Activated CD4-positive, alpha-beta T cell treated with anti-CD3 and anti-CD28 coated beads, Interleukin-2, amount 50 U/mL, for 48 hours (primary cell): ENCODE measurements at regions not wholly inside any gene's neighbourhood (a gene's known extent, or its start where the extent isn't known, plus 50 kb on each side); places are given as distances from the start of the nearest gene placed in this dataset.
"Not testable (repeated sequence)": the region's sequence is repeated elsewhere in the genome, so short reads cannot be mapped to it uniquely, and the experiment has no call there.

Experiments used
- DNase-seq, 2 experiments: peaks; one replicate each; pipeline ENCODE4 v3.0.0-alpha.2; 2020

GRCh38 chr9:135278586-135278985 is 191.1 kb downstream of the OLFM1 start:
- no peak for DNase-seq

GRCh38 chr9:135279385-135279784 is 191.9 kb downstream of the OLFM1 start:
- no peak for DNase-seq

- no peak for DNase-seq
These were observed 192.4 kb downstream of the OLFM1 start for GRCh38 chr9:135279834-135280393.

DNA sequence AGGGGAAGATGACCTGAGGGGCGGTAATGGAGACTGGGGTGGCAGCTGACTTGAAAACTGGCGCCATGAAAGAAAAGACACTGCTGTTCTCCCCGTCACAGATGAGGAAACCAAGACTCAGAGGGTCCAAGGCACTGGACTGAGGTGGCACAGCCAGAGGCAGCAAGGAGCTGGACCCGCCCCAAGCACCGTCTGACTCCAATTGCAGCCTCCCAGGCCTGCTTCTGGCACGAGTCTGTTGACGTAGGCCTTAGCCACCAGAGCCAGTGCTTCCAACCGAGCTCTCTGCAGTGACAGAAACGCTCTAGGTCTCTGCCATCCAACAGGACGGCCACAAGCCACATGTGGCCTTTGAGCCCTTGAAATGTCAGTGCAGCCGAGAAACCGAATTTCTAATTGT is 193.2 kb downstream of the OLFM1 start:
- DNase-seq: no peak

DNA sequence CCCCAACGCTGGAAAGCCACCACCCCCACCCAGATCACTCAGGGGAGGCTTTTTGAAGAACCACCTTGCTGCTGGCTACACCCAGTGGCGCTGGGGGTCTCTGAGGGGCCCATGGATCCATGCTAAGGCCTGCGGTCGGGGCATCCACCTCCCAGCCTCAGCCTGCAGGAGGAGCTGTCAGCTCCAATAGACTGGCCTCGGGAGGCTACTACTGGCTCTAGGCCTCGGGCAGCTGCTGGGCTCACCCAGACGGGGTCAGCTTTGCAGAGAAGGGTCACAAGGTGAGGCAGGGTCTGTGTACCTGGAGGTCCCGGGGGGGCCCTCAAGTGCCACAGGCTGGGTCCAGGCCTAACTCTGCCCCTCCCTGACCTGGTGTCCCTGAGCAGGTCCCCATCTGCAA is 193.7 kb downstream of the OLFM1 start:
- DNase-seq: no peak

DNA sequence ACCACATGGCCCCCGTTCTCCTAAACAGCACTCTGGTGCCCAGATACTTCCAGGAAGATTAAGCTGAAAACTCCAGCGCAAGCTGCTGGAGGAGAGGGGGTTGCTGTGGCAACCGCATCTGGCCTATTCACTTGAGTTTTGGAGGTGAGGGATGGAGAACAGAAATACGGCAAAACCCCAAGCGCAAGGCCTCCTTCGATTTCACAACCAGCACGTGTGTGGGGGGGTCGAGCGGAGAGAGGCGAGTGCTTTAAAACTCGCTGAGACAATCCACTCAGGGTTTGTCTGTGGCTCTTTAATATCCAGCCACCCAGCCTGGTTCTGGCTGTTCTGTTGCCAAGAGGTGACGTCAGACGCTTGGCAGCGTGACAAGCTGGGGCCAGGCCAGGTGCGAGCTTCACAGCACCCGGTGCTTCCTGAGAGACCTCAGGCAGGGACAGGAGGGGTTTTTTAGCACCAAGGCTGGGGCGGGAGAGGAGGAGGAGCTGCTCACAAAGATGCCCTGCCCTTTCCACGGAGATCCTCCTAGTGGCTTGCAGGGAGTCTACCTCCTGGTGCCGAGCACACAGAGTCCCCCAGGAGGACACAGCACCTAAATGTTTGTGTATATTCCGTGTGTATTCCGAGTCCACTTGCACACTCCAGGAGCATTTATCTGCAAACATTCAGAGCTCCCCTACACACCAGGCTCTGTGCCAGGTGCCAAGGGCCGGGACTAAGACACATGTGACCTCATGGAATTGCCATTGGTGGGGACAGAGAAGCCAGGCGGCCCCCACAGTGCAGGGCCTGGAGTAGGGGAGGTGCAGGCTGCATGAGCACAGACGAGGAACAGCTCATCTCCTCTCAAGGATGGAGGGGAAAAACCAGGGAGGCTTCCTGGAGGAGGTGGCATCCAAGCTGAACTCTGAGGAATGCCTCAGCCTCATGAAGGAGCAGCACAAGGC is 194.6 kb downstream of the OLFM1 start:
- peak; percentile 5 to 9 for DNase-seq

DNA sequence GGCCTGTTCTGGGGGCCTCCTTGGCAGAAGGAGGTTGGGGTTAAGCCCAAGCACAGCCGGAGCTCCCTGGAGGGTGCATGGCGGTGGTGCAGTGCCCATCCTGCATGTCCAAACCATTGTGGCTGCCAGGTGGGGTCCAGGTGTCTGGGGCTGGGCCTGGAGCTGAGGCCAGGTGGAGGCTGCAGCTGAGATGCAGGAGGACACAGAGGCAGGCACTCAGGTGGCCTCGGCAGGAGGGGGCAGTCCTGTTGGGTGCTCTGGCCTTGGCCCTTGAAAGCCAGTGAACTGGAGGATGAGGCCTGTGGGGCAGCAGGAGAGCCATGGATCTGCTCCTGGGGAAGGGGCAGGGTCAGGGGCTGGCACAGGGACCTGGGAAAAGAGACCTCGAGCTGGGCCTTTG is 195.3 kb downstream of the OLFM1 start:
- no peak for DNase-seq

DNA sequence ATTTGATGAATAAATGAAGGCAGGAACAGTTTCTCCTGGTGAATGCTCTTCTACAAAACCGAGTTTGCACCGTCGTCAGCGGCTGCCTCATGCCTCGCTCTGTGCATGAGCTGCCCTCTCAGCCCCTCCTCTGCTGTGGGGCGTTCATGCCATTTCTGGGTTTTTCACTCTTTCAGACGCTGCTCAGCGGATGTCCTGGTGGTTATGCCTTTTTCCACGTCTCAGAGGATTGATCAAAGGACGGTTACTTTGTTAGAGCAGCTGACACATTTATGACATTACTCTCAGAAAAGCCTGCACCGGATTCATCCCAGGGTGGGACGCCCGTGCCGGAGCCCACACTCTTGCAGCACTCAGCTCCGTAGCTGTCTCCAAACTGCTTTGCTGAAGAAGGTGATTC is 195.9 kb upstream of the PPP1R26 start:
- no peak for DNase-seq

- no peak for DNase-seq
These were observed 195.0 kb upstream of the PPP1R26 start for GRCh38 chr9:135284386-135285134.

- not testable (repeated sequence) for DNase-seq
These were observed 193.2 kb upstream of the PPP1R26 start for GRCh38 chr9:135286187-135286925.

GRCh38 chr9:135286961-135287360 is 192.6 kb upstream of the PPP1R26 start:
- DNase-seq: no peak

- DNase-seq: no peak
These were observed 192.0 kb upstream of the PPP1R26 start for GRCh38 chr9:135287627-135288026.

- no peak for DNase-seq
These were observed 191.5 kb upstream of the PPP1R26 start for GRCh38 chr9:135288054-135288453.

- DNase-seq: no peak
These were observed 190.5 kb upstream of the PPP1R26 start for GRCh38 chr9:135289081-135289491.

DNA sequence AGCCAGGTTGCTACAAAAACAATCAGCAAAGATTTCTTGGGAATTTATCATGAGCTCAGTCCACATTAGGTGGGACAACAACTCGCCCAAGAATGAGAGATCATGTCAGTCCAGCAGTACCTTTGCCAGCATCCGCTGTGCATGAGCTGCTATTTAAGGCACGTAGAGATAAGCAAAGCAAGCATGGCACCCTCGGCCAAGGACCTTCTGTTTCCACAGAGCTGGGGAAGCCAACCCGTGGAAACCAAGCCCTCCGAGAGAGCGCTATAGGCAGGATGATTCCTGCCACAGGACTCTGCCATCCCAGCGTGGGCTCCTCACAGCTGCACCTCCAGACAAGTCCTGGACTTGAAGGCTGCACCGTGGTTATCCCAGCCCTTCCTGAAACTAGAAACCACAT is 189.5 kb upstream of the PPP1R26 start:
- no peak for DNase-seq

GRCh38 chr9:135290566-135290965 is 189.0 kb upstream of the PPP1R26 start:
- no peak for DNase-seq

DNA sequence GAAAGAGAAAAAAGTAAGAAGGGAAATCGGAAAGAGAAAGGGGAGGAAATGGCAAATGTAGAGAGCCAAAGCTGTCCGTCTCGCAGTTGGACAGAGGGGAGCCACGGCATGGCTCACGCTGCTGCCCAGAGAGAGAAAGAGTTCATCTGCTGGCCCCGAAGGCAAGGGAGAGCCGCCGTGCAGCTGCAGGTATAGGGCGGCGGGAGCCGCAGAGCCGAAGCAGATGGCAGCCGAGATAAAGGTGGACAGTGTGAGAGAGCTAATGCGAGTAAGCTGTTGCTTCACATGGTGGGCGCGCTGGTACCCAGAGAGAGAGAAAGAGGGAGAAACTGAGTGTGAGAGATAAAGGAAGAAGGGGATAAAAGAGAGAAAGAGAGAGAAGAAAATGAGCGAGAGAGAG is 188.4 kb upstream of the PPP1R26 start:
- no peak for DNase-seq

- no peak for DNase-seq
These were observed 184.7 kb upstream of the PPP1R26 start for GRCh38 chr9:135294836-135295235.

GRCh38 chr9:135295551-135296300 is 183.9 kb upstream of the PPP1R26 start:
- DNase-seq: no peak

DNA sequence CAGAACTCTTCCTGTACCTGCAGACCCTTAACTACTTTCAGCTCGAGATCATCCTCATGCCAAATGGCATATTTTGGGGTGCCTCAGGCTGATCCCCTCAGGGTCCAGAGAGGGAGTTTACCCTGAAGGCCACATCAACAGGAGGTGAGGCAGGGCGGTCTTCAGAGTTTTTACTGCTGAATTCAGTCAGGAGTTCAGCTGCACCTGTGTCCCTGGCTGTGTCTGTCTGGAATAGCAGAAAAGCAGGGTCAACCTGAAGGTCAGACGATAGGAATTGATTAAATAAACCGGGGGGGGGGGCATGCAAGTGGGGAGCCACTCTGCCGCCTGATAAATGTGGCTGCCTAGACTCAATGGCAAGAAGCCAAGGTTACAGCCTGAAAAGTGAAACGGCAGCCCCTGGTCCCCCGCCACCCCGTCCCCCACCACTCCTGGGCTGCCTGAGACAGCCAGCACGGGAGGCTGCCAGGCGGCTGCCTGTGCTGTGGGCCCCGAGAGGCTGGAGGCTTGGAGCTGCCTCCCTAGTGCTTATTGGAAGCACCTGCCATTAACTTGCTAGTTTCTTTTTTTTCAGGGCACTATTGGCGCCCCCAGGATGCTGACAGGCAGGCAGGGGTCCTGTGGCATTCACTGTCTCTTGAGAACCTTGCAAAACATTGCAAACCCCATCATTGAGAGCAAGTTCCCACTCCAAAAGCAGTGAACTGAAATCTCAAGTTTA is 182.7 kb upstream of the PPP1R26 start:
- no peak for DNase-seq

GRCh38 chr9:135297456-135298075 is 182.0 kb upstream of the PPP1R26 start:
- DNase-seq: no peak
